B cell (primary cell): ENCODE measurements at regions not wholly inside any gene's neighbourhood (a gene's known extent, or its start where the extent isn't known, plus 50 kb on each side); places are given as distances from the start of the nearest gene placed in this dataset.

Experiments used
- ATAC-seq: fragments of 200-7000 bp; cut with Tn5 transposase; one replicate; pipeline ENCODE4 v1.10.0; 2021; ENCODE audit warnings: low read depth, mild to moderate bottlenecking, moderate number of reproducible peaks, moderate library complexity
- CTCF ChIA-PET: fragments of 350-600 bp; sonication (Branson Sonifier 250); formaldehyde crosslinking; loops from one replicate; lab custom pipeline; 2021; ENCODE audit warnings: antibody characterized with exemption, inconsistent platforms; lab: Charles Lee
- POLR2A ChIA-PET: fragments of 350-600 bp; sonication (Branson Sonifier 250); formaldehyde crosslinking; loops from one replicate; lab custom pipeline; 2021; ENCODE audit warnings: antibody characterized with exemption; lab: Charles Lee
- DNase-seq: peaks from one replicate; pipeline ENCODE4 v3.0.0; 2013
- H2AFZ ChIP-seq: 2 replicates; pipeline ENCODE4 v1.6.1; 2012; ENCODE audit warnings: mild to moderate bottlenecking, low read depth, low read length; ENCODE audit not compliant: insufficient read depth, poor library complexity, severe bottlenecking
- H3K27ac ChIP-seq, 2 donors: 1 replicate in 1 of 2; 2 replicates in 1 of 2; pipeline ENCODE4 v1.5.1; 2012 to 2013; ENCODE audit warnings: low read length in 2 of 2, mild to moderate bottlenecking in 2 of 2, moderate library complexity in 1 of 2
- H3K27me3 ChIP-seq, 4 experiments: fragments of 200-600 bp in 1 of 4; sonication (generic) in 1 of 4; replicated peaks in 1 of 4; 1 replicate in 2 of 4; 2 replicates in 2 of 4; pipeline versions ENCODE4 v1.6.1 to v1.7.0; 2013 to 2016; ENCODE audit warnings: low read length in 3 of 4, mild to moderate bottlenecking in 2 of 4, mixed read lengths in 1 of 4, moderate library complexity in 1 of 4; ENCODE audit not compliant: insufficient read depth in 4 of 4, control insufficient read depth in 3 of 4; ENCODE audit errors: control extremely low read depth in 1 of 4
- H3K36me3 ChIP-seq, 2 experiments: replicated peaks in 1 of 2; 1 replicate in 1 of 2; 2 replicates in 1 of 2; pipeline versions ENCODE4 v1.6.1 to v1.7.1; 2013; ENCODE audit warnings: low read length in 1 of 2; ENCODE audit not compliant: insufficient read depth in 2 of 2, control insufficient read depth in 1 of 2; ENCODE audit errors: control extremely low read depth in 1 of 2, extremely low read depth in 1 of 2
- H3K4me1 ChIP-seq, 2 donors: fragments of 200-600 bp in 1 of 2; sonication (generic) in 1 of 2; 1 replicate in 1 of 2; 2 replicates in 1 of 2; pipeline versions ENCODE4 v1.5.1 to v1.6.1; 2013 to 2017; ENCODE audit warnings: low read length in 2 of 2; ENCODE audit not compliant: control insufficient read depth in 2 of 2, insufficient read depth in 2 of 2
- H3K4me2 ChIP-seq: replicated peaks from 2 replicates; pipeline ENCODE3; 2012; ENCODE audit warnings: mild to moderate bottlenecking, low read depth, low read length; ENCODE audit not compliant: poor library complexity, severe bottlenecking
- H3K4me3 ChIP-seq, 5 experiments: fragments of 200-600 bp in 1 of 5; sonication (generic) in 1 of 5; 1 replicate in 3 of 5; 2 replicates in 2 of 5; pipeline versions ENCODE4 v1.5.1 to v1.7.0; 2011 to 2016; ENCODE audit warnings: low read length in 4 of 5, mild to moderate bottlenecking in 4 of 5, low read depth in 2 of 5, control low read depth in 1 of 5, moderate library complexity in 1 of 5; ENCODE audit not compliant: insufficient read depth in 1 of 5; ENCODE audit errors: control extremely low read depth in 1 of 5, extremely low read depth in 1 of 5
- H3K79me2 ChIP-seq: fragments of 200-600 bp; sonication (generic); one replicate; pipeline ENCODE4 v1.6.0; 2016; ENCODE audit warnings: low read length; ENCODE audit not compliant: control insufficient read depth, insufficient read depth
- H3K9ac ChIP-seq: fragments of 200-600 bp; sonication (generic); 2 replicates; pipeline ENCODE4 v1.6.1; 2017; ENCODE audit warnings: mild to moderate bottlenecking, low read length, moderate library complexity
- H3K9me3 ChIP-seq, 3 donors: one replicate each; pipeline versions ENCODE4 v1.6.1 to v1.7.1; 2013; ENCODE audit warnings: low read length in 2 of 3; ENCODE audit not compliant: control insufficient read depth in 2 of 3, insufficient read depth in 1 of 3; ENCODE audit errors: control extremely low read depth in 1 of 3
- H4K20me1 ChIP-seq: 2 replicates; pipeline ENCODE4 v1.6.0; 2012; ENCODE audit warnings: mild to moderate bottlenecking, low read length; ENCODE audit not compliant: insufficient read depth, control insufficient read depth, poor library complexity, severe bottlenecking
- H3K27ac Mint-ChIP-seq: one replicate; pipeline ENCODE4 v1.8.0; 2021; ENCODE audit warnings: mixed read lengths
- H3K27me3 Mint-ChIP-seq: one replicate; pipeline ENCODE4 v1.8.0; 2021; ENCODE audit warnings: mixed read lengths
- H3K4me1 Mint-ChIP-seq: one replicate; pipeline ENCODE4 v1.8.0; 2021; ENCODE audit warnings: mixed read lengths
- H3K4me3 Mint-ChIP-seq: one replicate; pipeline ENCODE4 v1.8.0; 2021; ENCODE audit warnings: mixed read lengths
- H3K9me3 Mint-ChIP-seq: one replicate; pipeline ENCODE4 v1.8.0; 2022; ENCODE audit warnings: mixed read lengths; ENCODE audit not compliant: insufficient read depth
- CTCF ChIP-seq: fragments of 200-600 bp; IDR thresholded peaks from one replicate; pipeline ENCODE4 v1.8.0; 2022; ENCODE audit warnings: antibody characterized with exemption, mild to moderate bottlenecking
- EZH2 ChIP-seq: IDR thresholded peaks from 2 replicates; pipeline ENCODE4 v1.6.1; 2012; ENCODE audit warnings: borderline replicate concordance, low read depth, mild to moderate bottlenecking, moderate library complexity, low read length; ENCODE audit not compliant: insufficient read depth, poor library complexity, severe bottlenecking
- WGBS: methylation state at CpG from one replicate; pipeline ENCODE4 v1.1.5; 2013; ENCODE audit warnings: missing lambda C conversion rate; ENCODE audit not compliant: insufficient coverage; 5-methylcytosine and 5-hydroxymethylcytosine counted together
- intact Hi-C: fragments of 100-400 bp; cut with micrococcal nuclease; formaldehyde crosslinking; loops from one replicate; pipeline ENCODE4 v1.10.0; 2022

GRCh38 chr14:98543074-98543473 lies 728.9 kb downstream of the BCL11B start:
- Mint-ChIP-seq H3K9me3 (peaks cover 2% of the 10 kb centered on the region), H3K4me1 (no peaks in the 10 kb centered on the region), H3K27me3 (no peaks in the 10 kb centered on the region), H3K4me3 (no peak overlapping the region), H3K27ac (no peak overlapping the region)
- no CpG with 5 or more reads among the region's 2 CpGs for WGBS
- H3K4me1 ChIP-seq, result no peaks in the 10 kb centered on the region
- H3K9ac ChIP-seq, result no peak overlapping the region
- DNase-seq (no peak), ATAC-seq (no peak)
- no peak for TF ChIP-seq EZH2
- no peak for TF ChIP-seq CTCF
- H3K4me3 ChIP-seq, result no peak overlapping the region
- no peak overlapping the region for H3K4me2 ChIP-seq
- no peaks in the 10 kb centered on the region for H3K36me3 ChIP-seq
- intact Hi-C loops, result no loop called here
- H3K79me2 ChIP-seq, result no peaks in the 10 kb centered on the region
- CTCF ChIA-PET, result no interaction called here
- no peak overlapping the region for H3K27ac ChIP-seq
- H3K27me3 ChIP-seq, result no peaks in the 10 kb centered on the region
- no peaks in the 10 kb centered on the region for H4K20me1 ChIP-seq
- H2AFZ ChIP-seq, result no peak overlapping the region
- H3K9me3 ChIP-seq, result no peaks in the 10 kb centered on the region
- POLR2A ChIA-PET, result no interaction called here

GRCh38 chr14:98544174-98544573 lies 727.8 kb downstream of the BCL11B start:
- WGBS, result 78% methylated on average over 3 of the region's 4 CpGs
- H3K9me3 Mint-ChIP-seq, result peaks cover 2% of the 10 kb centered on the region
- no peak overlapping the region for H3K27ac Mint-ChIP-seq
- H3K4me3 Mint-ChIP-seq, result no peak overlapping the region
- Histone ChIP-seq H2AFZ (no peak overlapping the region), H3K4me2 (no peak overlapping the region), H3K27me3 (no peaks in the 10 kb centered on the region), H3K4me3 (no peak overlapping the region), H3K27ac (no peak overlapping the region), H3K9ac (no peak overlapping the region), H3K9me3 (no peaks in the 10 kb centered on the region), H3K4me1 (no peaks in the 10 kb centered on the region), H3K36me3 (no peaks in the 10 kb centered on the region), H4K20me1 (no peaks in the 10 kb centered on the region), H3K79me2 (no peaks in the 10 kb centered on the region)
- no peaks in the 10 kb centered on the region for H3K27me3 Mint-ChIP-seq
- TF ChIP-seq EZH2 (no peak), CTCF (no peak)
- ATAC-seq, result no peak
- no peak for DNase-seq
- ChIA-PET CTCF (no interaction called here), POLR2A (no interaction called here)
- H3K4me1 Mint-ChIP-seq, result no peaks in the 10 kb centered on the region
- intact Hi-C loops, result no loop called here
